ENCODE measurements at regions not wholly inside any gene's neighbourhood (a gene's known extent, or its start where the extent isn't known, plus 50 kb on each side); places are given as distances from the start of the nearest gene placed in this dataset.

DNA sequence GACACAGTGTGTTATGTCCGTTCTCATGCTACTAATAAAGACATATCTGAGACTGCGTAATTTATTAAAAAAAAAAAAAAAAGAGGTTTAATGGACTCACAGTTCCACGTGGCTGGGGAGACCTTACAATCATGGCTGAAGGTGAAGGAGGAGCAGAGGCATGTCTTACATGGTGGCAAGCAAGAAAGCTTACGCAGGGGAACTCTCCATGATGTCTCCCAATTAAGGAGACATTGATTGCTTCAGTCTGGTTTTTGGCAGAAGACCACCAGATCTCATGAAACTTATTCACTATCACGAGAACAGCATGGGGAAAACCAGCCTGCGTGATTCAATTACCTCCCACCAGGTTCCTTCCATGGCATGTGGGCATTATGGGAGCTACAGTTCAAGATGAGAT is 221.8 kb downstream of the ASMT start:
- Histone ChIP-seq H3K27ac (ENCODE audit: low read depth, low read length) (no peak overlapping the region), H3K9ac (replicated peaks in 1 of 4; ENCODE audit: extremely low read depth in 1 of 4, low read depth in 3 of 4, low read length in 3 of 4) (no peak overlapping the region), H3K56ac (replicated peaks; ENCODE audit: insufficient read length, low read depth, low read length) (no peak overlapping the region), H3K4me1 (replicated peaks in 1 of 4; ENCODE audit: control insufficient read depth in 3 of 4, insufficient read depth in 4 of 4, low read length in 3 of 4) (no peaks in the 10 kb centered on the region), H3K23me2 (ENCODE audit: low read depth, low read length) (no peaks in the 10 kb centered on the region), H3K4me3 (ENCODE audit: extremely low read depth in 1 of 4, insufficient read depth in 2 of 4, low read depth in 3 of 4, low read length in 4 of 4) (no peak overlapping the region), H2BK5ac (ENCODE audit: low read depth, low read length) (no peak overlapping the region), H2BK120ac (replicated peaks; ENCODE audit: low read depth, low read length) (no peak overlapping the region), H2BK15ac (ENCODE audit: low read length) (no peak overlapping the region), H3K4ac (replicated peaks; ENCODE audit: insufficient read length, low read depth, low read length) (no peak overlapping the region), H3K18ac (ENCODE audit: extremely low read depth, low read length) (no peak overlapping the region), H4K8ac (ENCODE audit: extremely low read depth, insufficient read depth, low read length) (no peak overlapping the region), H3K36me3 (ENCODE audit: control insufficient read depth in 2 of 4, insufficient read depth in 4 of 4, low read length in 3 of 4) (no peaks in the 10 kb centered on the region), H3K9me3 (ENCODE audit: insufficient read depth in 2 of 2, low read depth in 1 of 2, low read length in 1 of 2) (peaks cover 11% of the 10 kb centered on the region in 2 experiments), H2BK12ac (ENCODE audit: low read depth, low read length) (no peak overlapping the region), H2AK5ac (ENCODE audit: low read depth, low read length) (0 out of 2 replicates have a peak overlapping the region, but pooled peaks have one; percentile 39), H4K91ac (replicated peaks; ENCODE audit: insufficient read length, low read length) (no peak overlapping the region), H2BK20ac (ENCODE audit: low read length) (no peak overlapping the region), H3K79me1 (ENCODE audit: low read depth, low read length) (no peaks in the 10 kb centered on the region), H3K14ac (ENCODE audit: insufficient read length) (no peak overlapping the region), H3K27me3 (replicated peaks in 1 of 4; ENCODE audit: control insufficient read depth in 3 of 4, extremely low read depth in 1 of 4, insufficient read depth in 3 of 4, low read length in 3 of 4) (no peaks in the 10 kb centered on the region; a peak in 1 of 7 replicates), H4K5ac (ENCODE audit: insufficient read length, low read depth, low read length) (no peak overlapping the region), H3K4me2 (ENCODE audit: insufficient read depth in 1 of 2, low read depth in 2 of 2, low read length in 2 of 2) (no peak overlapping the region), H3K23ac (ENCODE audit: insufficient read length) (no peak overlapping the region), H2AFZ (ENCODE audit: low read length) (no peak overlapping the region), H3K79me2 (ENCODE audit: control insufficient read depth in 1 of 2, insufficient read depth in 2 of 2, low read length in 2 of 2) (no peaks in the 10 kb centered on the region), H4K20me1 (replicated peaks in 1 of 2; ENCODE audit: control insufficient read depth in 1 of 2, insufficient read depth in 2 of 2, low read length in 2 of 2) (no peaks in the 10 kb centered on the region)
- FAIRE-seq (no peak), DNase-seq (ENCODE audit: low read depth in 1 of 2, low spot score in 2 of 2) (no peak)
- CTCF ChIA-PET (ENCODE audit: partially characterized antibody), result no interaction called here
- TF ChIP-seq POLR2AphosphoS5 (IDR thresholded peaks at IDR 0.05; ENCODE audit: low read depth, low read length), result no peak
- TF ChIP-seq SIRT6 (IDR thresholded peaks at IDR 0.05; ENCODE audit: low read length), result no peak
- TF ChIP-seq SIN3A (conservative IDR thresholded peaks at IDR 0.05 in 1 of 2, IDR thresholded peaks at IDR 0.05 in 1 of 2; ENCODE audit: low read depth in 1 of 2, low read length in 2 of 2), result no peak
- no peak for TF ChIP-seq RFX5 (IDR thresholded peaks at IDR 0.05; ENCODE audit: borderline replicate concordance, low read depth, low read length)
- TF ChIP-seq GTF2F1 (IDR thresholded peaks at IDR 0.05; ENCODE audit: borderline replicate concordance, low read depth, low read length), result no peak
- TF ChIP-seq CBX5 (IDR thresholded peaks at IDR 0.05; ENCODE audit: low read depth, low read length), result no peak
- TF ChIP-seq MAFK (IDR thresholded peaks at IDR 0.05; ENCODE audit: low read depth, low read length), result no peak
- no peak for TF ChIP-seq NANOG (IDR thresholded peaks at IDR 0.05; ENCODE audit: insufficient read depth, low read depth, low read length, poor library complexity, severe bottlenecking)
- TF ChIP-seq RXRA (IDR thresholded peaks at IDR 0.05; ENCODE audit: insufficient read depth, low read depth, low read length), result no peak
- no peak for TF ChIP-seq JUND (IDR thresholded peaks at IDR 0.05; ENCODE audit: low read length)
- TF ChIP-seq HDAC2 (IDR thresholded peaks at IDR 0.05; ENCODE audit: borderline replicate concordance in 1 of 2, low read depth in 2 of 2, low read length in 2 of 2), result no peak
- no peak for TF ChIP-seq JUN (IDR thresholded peaks at IDR 0.05; ENCODE audit: low read depth, low read length)
- no peak for TF ChIP-seq SP1 (IDR thresholded peaks at IDR 0.05; ENCODE audit: low read depth, low read length)
- no peak for TF ChIP-seq EP300 (IDR thresholded peaks at IDR 0.05; ENCODE audit: borderline replicate concordance in 1 of 2, low read depth in 2 of 2, low read length in 2 of 2)
- 96% methylated on average over 6 of the region's 6 CpGs; no CpG with 5 or more reads in 1 of the 2 experiments for WGBS, 2 experiments (ENCODE audit: extremely low coverage in 1 of 2, insufficient coverage in 1 of 2, insufficient read length in 1 of 2, insufficient replicate concordance in 2 of 2, low coverage in 1 of 2, low lambda C conversion rate in 2 of 2, missing lambda C conversion rate in 1 of 2)
- POLR2A ChIA-PET (ENCODE audit: partially characterized antibody), result no interaction called here

Data from H1 (cell line).